ENCODE measurements at regions not wholly inside any gene's neighbourhood (a gene's known extent, or its start where the extent isn't known, plus 50 kb on each side); places are given as distances from the start of the nearest gene placed in this dataset.

GRCh38 chr2:219812672-219813071, 185.2 kb downstream of the SLC4A3 start:
- Histone ChIP-seq H3K4me3 (ENCODE audit: low read length) (no peak overlapping the region), H3K79me2 (replicated peaks; ENCODE audit: insufficient read depth, low read length) (no peaks in the 10 kb centered on the region), H3K9ac (ENCODE audit: low read length) (no peak overlapping the region), H3K36me3 (ENCODE audit: insufficient read depth, low read length) (no peaks in the 10 kb centered on the region), H3K27ac (ENCODE audit: low read length) (no peak overlapping the region), H2AFZ (ENCODE audit: low read depth, low read length) (no peak overlapping the region), H3F3A (ENCODE audit: insufficient read depth, low read length, poor library complexity, severe bottlenecking) (no peaks in the 10 kb centered on the region), H3K4me2 (ENCODE audit: low read length) (no peak overlapping the region), H3K27me3 (ENCODE audit: insufficient read depth, low read depth, low read length) (no peaks in the 10 kb centered on the region), H3K9me3 (ENCODE audit: low read length) (no peaks in the 10 kb centered on the region), H3K9me2 (ENCODE audit: insufficient read depth, low read length) (no peaks in the 10 kb centered on the region), H4K20me1 (ENCODE audit: insufficient read depth) (no peaks in the 10 kb centered on the region)
- TF ChIP-seq TAF1 (IDR thresholded peaks at IDR 0.05; ENCODE audit: low read depth) (no peak), SMC3 (conservative IDR thresholded peaks at IDR 0.05; ENCODE audit: poor library complexity) (no peak), POLR2AphosphoS5 (IDR thresholded peaks at IDR 0.05) (no peak), CTCF (IDR thresholded peaks at IDR 0.05; ENCODE audit: poor library complexity, severe bottlenecking) (no peak), RAD21 (conservative IDR thresholded peaks at IDR 0.05) (no peak), EZH2 (IDR thresholded peaks at IDR 0.05; ENCODE audit: borderline replicate concordance, insufficient read depth, low read length, poor library complexity, severe bottlenecking) (no peak), REST (IDR thresholded peaks at IDR 0.05; ENCODE audit: borderline replicate concordance) (no peak), EP300 (conservative IDR thresholded peaks at IDR 0.05; ENCODE audit: poor library complexity, severe bottlenecking) (no peak), MXI1 (conservative IDR thresholded peaks at IDR 0.05; ENCODE audit: poor library complexity, severe bottlenecking) (no peak)

- no peak overlapping the region for H3K27ac ChIP-seq (ENCODE audit: low read length)
- H3K9me3 ChIP-seq (ENCODE audit: low read length), result no peaks in the 10 kb centered on the region
- no peak overlapping the region for H3K4me2 ChIP-seq (ENCODE audit: low read length)
- no peak overlapping the region for H2AFZ ChIP-seq (ENCODE audit: low read depth, low read length)
- H3K4me3 ChIP-seq (ENCODE audit: low read length), result no peak overlapping the region
- no peaks in the 10 kb centered on the region for H4K20me1 ChIP-seq (ENCODE audit: insufficient read depth)
- H3K36me3 ChIP-seq (ENCODE audit: insufficient read depth, low read length), result no peaks in the 10 kb centered on the region
- no peaks in the 10 kb centered on the region for H3K9me2 ChIP-seq (ENCODE audit: insufficient read depth, low read length)
- no peak for TF ChIP-seq EZH2 (IDR thresholded peaks at IDR 0.05; ENCODE audit: borderline replicate concordance, insufficient read depth, low read length, poor library complexity, severe bottlenecking)
- no peaks in the 10 kb centered on the region for H3K79me2 ChIP-seq (replicated peaks; ENCODE audit: insufficient read depth, low read length)
- H3F3A ChIP-seq (ENCODE audit: insufficient read depth, low read length, poor library complexity, severe bottlenecking), result no peaks in the 10 kb centered on the region
- no peak overlapping the region for H3K9ac ChIP-seq (ENCODE audit: low read length)
- no peaks in the 10 kb centered on the region for H3K27me3 ChIP-seq (ENCODE audit: insufficient read depth, low read depth, low read length)
These were observed 193.3 kb downstream of the SLC4A3 start for GRCh38 chr2:219820767-219821166.

GRCh38 chr2:219823574-219823973, 196.1 kb downstream of the SLC4A3 start:
- H3K9ac ChIP-seq (ENCODE audit: low read length), result no peak overlapping the region
- H3K79me2 ChIP-seq (replicated peaks; ENCODE audit: insufficient read depth, low read length), result no peaks in the 10 kb centered on the region
- H4K20me1 ChIP-seq (ENCODE audit: insufficient read depth), result no peaks in the 10 kb centered on the region
- TF ChIP-seq MXI1 (conservative IDR thresholded peaks at IDR 0.05; ENCODE audit: poor library complexity, severe bottlenecking) (no peak), REST (IDR thresholded peaks at IDR 0.05; ENCODE audit: borderline replicate concordance) (no peak), EZH2 (IDR thresholded peaks at IDR 0.05; ENCODE audit: borderline replicate concordance, insufficient read depth, low read length, poor library complexity, severe bottlenecking) (no peak), POLR2AphosphoS5 (IDR thresholded peaks at IDR 0.05) (no peak), CTCF (IDR thresholded peaks at IDR 0.05; ENCODE audit: poor library complexity, severe bottlenecking) (no peak), EP300 (conservative IDR thresholded peaks at IDR 0.05; ENCODE audit: poor library complexity, severe bottlenecking) (no peak), TAF1 (IDR thresholded peaks at IDR 0.05; ENCODE audit: low read depth) (no peak), SMC3 (conservative IDR thresholded peaks at IDR 0.05; ENCODE audit: poor library complexity) (no peak), RAD21 (conservative IDR thresholded peaks at IDR 0.05) (no peak)
- H3F3A ChIP-seq (ENCODE audit: insufficient read depth, low read length, poor library complexity, severe bottlenecking), result no peaks in the 10 kb centered on the region
- no peak overlapping the region for H2AFZ ChIP-seq (ENCODE audit: low read depth, low read length)
- H3K36me3 ChIP-seq (ENCODE audit: insufficient read depth, low read length), result no peaks in the 10 kb centered on the region
- H3K27ac ChIP-seq (ENCODE audit: low read length), result no peak overlapping the region
- H3K27me3 ChIP-seq (ENCODE audit: insufficient read depth, low read depth, low read length), result no peaks in the 10 kb centered on the region
- no peaks in the 10 kb centered on the region for H3K9me3 ChIP-seq (ENCODE audit: low read length)
- no peaks in the 10 kb centered on the region for H3K9me2 ChIP-seq (ENCODE audit: insufficient read depth, low read length)
- H3K4me3 ChIP-seq (ENCODE audit: low read length), result no peak overlapping the region
- no peak overlapping the region for H3K4me2 ChIP-seq (ENCODE audit: low read length)
